ENCODE measurements at regions not wholly inside any gene's neighbourhood (a gene's known extent, or its start where the extent isn't known, plus 50 kb on each side); places are given as distances from the start of the nearest gene placed in this dataset.

DNA sequence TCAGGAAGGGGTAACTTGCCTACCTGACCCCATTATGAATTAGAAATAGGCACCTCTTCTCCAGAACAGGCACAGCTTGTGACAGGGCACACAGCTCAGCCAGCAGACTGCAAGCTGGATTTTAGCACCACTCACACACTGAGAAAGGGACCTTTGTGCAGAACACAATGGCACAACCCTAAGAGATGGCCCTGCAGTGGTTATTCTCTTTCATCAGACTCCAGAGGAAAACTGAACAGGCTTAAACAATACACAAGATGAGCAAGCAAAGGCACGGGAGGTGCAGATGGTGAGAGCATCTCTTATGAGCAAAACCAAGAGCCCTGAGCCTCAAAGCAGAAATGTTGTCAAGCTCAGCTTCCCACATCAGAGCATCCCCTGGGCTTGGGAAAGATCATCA lies 93.8 kb upstream of the LRRC55 start:
- no peak overlapping the region for H3K27ac ChIP-seq (ENCODE audit: low read depth in 1 of 2, low read length in 2 of 2)
- no peaks in the 10 kb centered on the region for H3K4me1 ChIP-seq (ENCODE audit: control insufficient read depth in 1 of 2, insufficient read depth in 2 of 2, low read length in 2 of 2)
- no peak overlapping the region for H2AFZ ChIP-seq (ENCODE audit: insufficient read depth, low read depth, low read length, poor library complexity, severe bottlenecking)
- Mint-ChIP-seq H3K36me3 (no peaks in the 10 kb centered on the region), H3K4me3 (no peak overlapping the region), H3K27me3 (ENCODE audit: low read depth in 3 of 3) (peaks cover 0 to 4% (median 3%) of the 10 kb centered on the region in 3 donors), H3K27ac (no peak overlapping the region), H3K4me1 (no peaks in the 10 kb centered on the region), H3K9me3 (no peaks in the 10 kb centered on the region)
- no peak overlapping the region for H3K4me2 ChIP-seq (replicated peaks; ENCODE audit: extremely low read depth, low read length, poor library complexity, severe bottlenecking)
- no peaks in the 10 kb centered on the region for H3K27me3 ChIP-seq (ENCODE audit: control insufficient read depth in 2 of 2, insufficient read depth in 2 of 2, low read length in 2 of 2)
- TF ChIP-seq, protein P1, sequence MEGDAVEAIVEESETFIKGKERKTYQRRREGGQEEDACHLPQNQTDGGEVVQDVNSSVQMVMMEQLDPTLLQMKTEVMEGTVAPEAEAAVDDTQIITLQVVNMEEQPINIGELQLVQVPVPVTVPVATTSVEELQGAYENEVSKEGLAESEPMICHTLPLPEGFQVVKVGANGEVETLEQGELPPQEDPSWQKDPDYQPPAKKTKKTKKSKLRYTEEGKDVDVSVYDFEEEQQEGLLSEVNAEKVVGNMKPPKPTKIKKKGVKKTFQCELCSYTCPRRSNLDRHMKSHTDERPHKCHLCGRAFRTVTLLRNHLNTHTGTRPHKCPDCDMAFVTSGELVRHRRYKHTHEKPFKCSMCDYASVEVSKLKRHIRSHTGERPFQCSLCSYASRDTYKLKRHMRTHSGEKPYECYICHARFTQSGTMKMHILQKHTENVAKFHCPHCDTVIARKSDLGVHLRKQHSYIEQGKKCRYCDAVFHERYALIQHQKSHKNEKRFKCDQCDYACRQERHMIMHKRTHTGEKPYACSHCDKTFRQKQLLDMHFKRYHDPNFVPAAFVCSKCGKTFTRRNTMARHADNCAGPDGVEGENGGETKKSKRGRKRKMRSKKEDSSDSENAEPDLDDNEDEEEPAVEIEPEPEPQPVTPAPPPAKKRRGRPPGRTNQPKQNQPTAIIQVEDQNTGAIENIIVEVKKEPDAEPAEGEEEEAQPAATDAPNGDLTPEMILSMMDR (IDR thresholded peaks at IDR 0.05): no peak
- 100% methylated on average over 1 of the region's 1 CpG for WGBS (ENCODE audit: insufficient coverage)
- no peaks in the 10 kb centered on the region for H3K9me3 ChIP-seq (replicated peaks in 1 of 2; ENCODE audit: control insufficient read depth in 1 of 2, insufficient read depth in 1 of 2, low read length in 2 of 2)
- no peak overlapping the region for H3K9ac ChIP-seq (ENCODE audit: insufficient read depth, low read length, poor library complexity, severe bottlenecking)
- DNase-seq: no peak
- no peaks in the 10 kb centered on the region for H3K79me2 ChIP-seq (ENCODE audit: insufficient read depth, low read length)
- H3K4me3 ChIP-seq (replicated peaks in 1 of 3; ENCODE audit: low read depth in 2 of 3, low read length in 3 of 3): no peak overlapping the region
- no peaks in the 10 kb centered on the region for H3K36me3 ChIP-seq (replicated peaks in 1 of 2; ENCODE audit: control insufficient read depth in 1 of 2, insufficient read depth in 2 of 2, low read length in 2 of 2)
- intact Hi-C loops (cut with micrococcal nuclease): no loop called here
- H4K20me1 ChIP-seq (ENCODE audit: insufficient read depth, low read length): no peaks in the 10 kb centered on the region

DNA sequence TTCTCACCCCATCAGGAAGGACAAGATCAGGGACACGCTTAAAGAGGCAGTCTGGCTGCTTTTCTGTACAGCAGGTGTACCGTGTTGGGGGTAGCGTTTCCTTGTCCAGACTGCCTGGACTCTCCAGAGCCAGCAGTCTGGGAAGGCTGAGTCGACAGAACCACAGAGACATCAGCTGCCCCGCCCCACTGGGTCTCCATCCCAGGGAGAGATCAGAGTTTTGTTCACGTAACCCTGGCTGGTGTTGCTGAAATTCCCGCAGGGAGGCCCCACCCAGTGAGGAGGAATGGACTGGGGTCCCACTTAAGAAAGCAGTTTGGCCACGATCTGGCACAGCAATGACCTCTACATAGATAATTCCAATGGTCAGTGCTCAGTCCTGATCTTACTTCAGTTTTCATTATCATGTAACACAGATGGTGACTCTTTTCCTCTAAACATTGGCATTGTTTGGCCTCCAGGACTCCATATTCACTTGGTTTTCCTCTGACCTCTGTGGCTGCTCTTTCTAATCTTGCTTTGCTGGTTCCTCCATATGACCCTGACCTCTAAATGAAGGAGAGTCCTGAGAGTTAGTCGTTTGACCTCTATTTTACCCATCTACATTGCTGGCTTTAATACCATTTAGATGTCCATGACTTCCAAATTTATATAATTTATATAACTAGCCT lies 89.6 kb upstream of the LRRC55 start:
- Histone ChIP-seq H3K4me3 (replicated peaks in 1 of 3; ENCODE audit: low read depth in 2 of 3, low read length in 3 of 3) (no peak overlapping the region), H3K9me3 (replicated peaks in 1 of 2; ENCODE audit: control insufficient read depth in 1 of 2, insufficient read depth in 1 of 2, low read length in 2 of 2) (no peaks in the 10 kb centered on the region), H3K27ac (ENCODE audit: low read depth in 1 of 2, low read length in 2 of 2) (no peak overlapping the region), H3K27me3 (ENCODE audit: control insufficient read depth in 2 of 2, insufficient read depth in 2 of 2, low read length in 2 of 2) (no peaks in the 10 kb centered on the region), H3K4me1 (ENCODE audit: control insufficient read depth in 1 of 2, insufficient read depth in 2 of 2, low read length in 2 of 2) (no peaks in the 10 kb centered on the region), H3K79me2 (ENCODE audit: insufficient read depth, low read length) (no peaks in the 10 kb centered on the region), H3K36me3 (replicated peaks in 1 of 2; ENCODE audit: control insufficient read depth in 1 of 2, insufficient read depth in 2 of 2, low read length in 2 of 2) (no peaks in the 10 kb centered on the region), H3K9ac (ENCODE audit: insufficient read depth, low read length, poor library complexity, severe bottlenecking) (no peak overlapping the region), H2AFZ (ENCODE audit: insufficient read depth, low read depth, low read length, poor library complexity, severe bottlenecking) (no peak overlapping the region), H3K4me2 (replicated peaks; ENCODE audit: extremely low read depth, low read length, poor library complexity, severe bottlenecking) (no peak overlapping the region), H4K20me1 (ENCODE audit: insufficient read depth, low read length) (no peaks in the 10 kb centered on the region)
- intact Hi-C loops (cut with micrococcal nuclease): no loop called here
- Mint-ChIP-seq H3K9me3 (no peaks in the 10 kb centered on the region), H3K27ac (no peak overlapping the region), H3K4me3 (no peak overlapping the region), H3K36me3 (no peaks in the 10 kb centered on the region), H3K4me1 (no peaks in the 10 kb centered on the region), H3K27me3 (ENCODE audit: low read depth in 3 of 3) (peaks cover 2 to 6% (median 4%) of the 10 kb centered on the region in 3 donors)
- 85% methylated on average over 8 of the region's 9 CpGs for WGBS (ENCODE audit: insufficient coverage)
- TF ChIP-seq, protein P1 (IDR thresholded peaks at IDR 0.05): no peak
- no peak for DNase-seq
